Ovary (tissue), 7 donors: ENCODE measurements at regions not wholly inside any gene's neighbourhood (a gene's known extent, or its start where the extent isn't known, plus 50 kb on each side); places are given as distances from the start of the nearest gene placed in this dataset.

Source experiments
- DNase-seq, 5 donors: peaks; one replicate each; pipeline ENCODE4 v3.0.0-alpha.2; 2019 to 2020
- H3K27ac ChIP-seq, 2 donors: fragments of 200-600 bp; one replicate each; pipeline versions ENCODE4 v1.5.1 to v1.8.0; 2019 to 2022
- H3K27me3 ChIP-seq: fragments of 200-600 bp; one replicate; pipeline ENCODE4 v1.8.0; 2022
- H3K36me3 ChIP-seq: fragments of 200-600 bp; sonication (generic); one replicate; pipeline ENCODE4 v1.5.1; 2019
- H3K4me1 ChIP-seq: one replicate; pipeline ENCODE4 v1.8.1; 2013; ENCODE audit warnings: mild to moderate bottlenecking, moderate library complexity; ENCODE audit not compliant: insufficient read depth
- H3K4me3 ChIP-seq: fragments of 200-600 bp; sonication (generic); one replicate; pipeline ENCODE4 v1.5.1; 2017
- H3K9me3 ChIP-seq, 2 donors: fragments of 200-600 bp in 1 of 2; sonication (generic) in 1 of 2; one replicate each; pipeline versions ENCODE4 v1.5.1 to v1.8.1; 2013 to 2019; ENCODE audit warnings: mild to moderate bottlenecking in 1 of 2, moderate library complexity in 1 of 2
- CTCF ChIP-seq, 3 donors: fragments of 450-650 bp in 2 of 3; fragments of 200-600 bp in 1 of 3; IDR thresholded peaks; one replicate each; pipeline versions ENCODE4 v1.5.1 to v1.8.0; 2016 to 2022; ENCODE audit warnings: antibody characterized with exemption in 3 of 3, mild to moderate bottlenecking in 1 of 3
- EP300 ChIP-seq: sonication (generic); formaldehyde crosslinking; IDR thresholded peaks from one replicate; pipeline ENCODE4 v1.6.1; 2017; ENCODE audit warnings: antibody characterized with exemption
- POLR2A ChIP-seq: fragments of 450-650 bp; IDR thresholded peaks from one replicate; pipeline ENCODE4 v1.6.1; 2017; ENCODE audit warnings: antibody characterized with exemption, mild to moderate bottlenecking, moderate library complexity
- WGBS, 3 donors: extraction: QIAGEN DNeasy Blood & Tissue Kit in 1 of 3; methylation state at CpG; one replicate each; pipeline versions ENCODE4 v1.1.5 to v1.1.7; 2013 to 2017; 5-methylcytosine and 5-hydroxymethylcytosine counted together
- intact Hi-C, 4 donors: fragments of 100-400 bp; cut with DNase I; formaldehyde crosslinking; loops; one replicate each; pipeline versions ENCODE4 v1.11.0 to v1.15.1; 2022 to 2023
- donor health status: DM: no; HTN: no; CAD: no; lungs with moderate emphysema.
- donor health status: DM: no; HTN: no; CAD: no.
- donor health status: Bipolar disorder and iron deficiency.
- donor health status: DM: no; HTN: no; CAD: no.
- donor health status: DM: yes; HTN: yes; CAD: no.

DNA sequence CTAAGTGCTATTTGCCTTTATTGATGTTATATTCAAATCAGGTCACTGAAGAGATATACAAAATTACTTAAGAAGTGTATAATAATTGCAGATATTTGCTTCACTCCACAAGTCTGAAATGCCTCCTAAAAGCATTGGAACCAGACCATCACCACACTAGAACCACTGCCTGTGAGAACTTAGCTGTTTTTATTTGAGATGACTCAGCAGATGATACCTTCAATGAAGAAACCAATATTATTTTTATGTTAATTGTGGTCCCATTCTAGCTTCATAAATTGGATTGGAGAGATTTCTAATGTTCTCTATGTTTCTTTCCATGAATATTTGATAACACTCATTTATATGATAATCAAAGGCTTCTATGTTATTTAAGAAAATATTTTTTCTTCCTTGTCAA lies 740.6 kb downstream of the KCNT2 start:
- H3K4me3 ChIP-seq: no peak overlapping the region
- H3K27me3 ChIP-seq: no peaks in the 10 kb centered on the region
- H3K36me3 ChIP-seq: no peaks in the 10 kb centered on the region
- H3K9me3 ChIP-seq: no peaks in the 10 kb centered on the region
- no peaks in the 10 kb centered on the region for H3K4me1 ChIP-seq
- DNase-seq: no peak
- intact Hi-C loops: no loop called here
- TF ChIP-seq CTCF (IDR thresholded peaks at IDR 0.05): no peak
- no peak for TF ChIP-seq EP300
- TF ChIP-seq POLR2A: no peak
- no peak overlapping the region for H3K27ac ChIP-seq

- 65 to 73% (median 72%) methylated on average over 1 of the region's 1 CpG for WGBS, 3 donors
Observed at GRCh38 chr1:195866781-195867222, 741.4 kb downstream of the KCNT2 start.

DNA sequence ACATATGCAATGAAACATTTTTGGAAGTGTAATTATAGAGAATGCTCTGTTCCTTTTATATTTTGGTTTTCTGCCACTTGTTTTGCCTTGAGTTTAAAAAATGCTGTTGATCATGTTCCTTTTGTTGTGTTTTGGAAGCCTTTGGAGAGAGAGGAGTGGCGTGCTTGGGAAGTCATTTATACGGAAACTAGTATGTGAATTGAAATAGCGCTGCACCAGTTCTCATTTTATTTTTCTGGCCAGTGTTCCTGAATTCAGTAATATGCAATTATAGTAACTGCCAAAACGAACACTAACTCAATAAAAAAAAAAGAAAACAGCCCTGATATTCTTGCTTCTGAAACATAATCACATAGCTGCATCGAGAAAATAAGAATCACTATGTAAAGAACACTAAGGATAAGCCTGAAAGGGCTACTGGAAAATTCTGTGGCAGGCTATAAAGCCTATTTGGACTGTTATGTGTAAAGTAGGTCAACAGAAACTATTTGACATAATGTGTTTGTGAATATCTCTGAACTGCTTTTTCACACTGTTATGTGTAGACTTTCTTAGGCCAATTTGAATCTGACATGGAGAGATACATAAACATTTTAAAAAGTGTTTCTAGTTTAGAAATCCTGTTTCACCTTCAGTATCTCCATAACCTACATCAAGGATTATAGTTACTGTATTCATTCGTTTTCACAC lies 742.0 kb downstream of the KCNT2 start:
- H3K4me3 ChIP-seq: no peak overlapping the region
- no peak for DNase-seq
- no peak overlapping the region for H3K27ac ChIP-seq
- no peak for TF ChIP-seq POLR2A
- no peak for TF ChIP-seq CTCF (IDR thresholded peaks at IDR 0.05)
- no peak for TF ChIP-seq EP300
- no peaks in the 10 kb centered on the region for H3K36me3 ChIP-seq
- 14 to 25% (median 16%) methylated on average over 6 of the region's 6 CpGs for WGBS, 3 donors
- no peaks in the 10 kb centered on the region for H3K4me1 ChIP-seq
- intact Hi-C loops: no loop called here
- no peaks in the 10 kb centered on the region for H3K9me3 ChIP-seq
- H3K27me3 ChIP-seq: no peaks in the 10 kb centered on the region

More at GRCh38 chr1:195866781-195867222, 741.4 kb downstream of the KCNT2 start:
- intact Hi-C loops: no loop called here
- TF ChIP-seq EP300 (no peak), POLR2A (no peak), CTCF (IDR thresholded peaks at IDR 0.05) (no peak)
- Histone ChIP-seq H3K36me3 (no peaks in the 10 kb centered on the region), H3K4me3 (no peak overlapping the region), H3K9me3 (no peaks in the 10 kb centered on the region), H3K27me3 (no peaks in the 10 kb centered on the region), H3K27ac (no peak overlapping the region), H3K4me1 (no peaks in the 10 kb centered on the region)
- DNase-seq: no peak

DNA sequence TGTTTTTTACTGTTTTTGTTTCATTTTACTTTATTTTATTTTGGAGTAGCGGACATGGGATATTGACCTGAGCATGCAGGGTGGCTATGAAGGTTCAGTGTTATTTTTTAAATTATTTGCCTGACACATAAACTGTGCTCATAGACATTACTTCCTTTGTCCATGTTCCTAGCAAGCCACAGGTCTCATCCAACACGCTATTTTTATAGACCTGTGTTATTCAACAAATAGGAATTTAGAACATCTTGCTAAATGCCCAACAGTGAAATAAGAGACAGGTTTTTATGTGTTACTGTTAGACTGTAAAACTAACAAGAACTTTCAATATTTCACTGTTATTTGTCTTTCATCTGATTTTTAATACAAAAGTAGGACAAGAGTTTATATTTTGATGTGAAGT lies 756.4 kb downstream of the KCNT2 start:
- H3K9me3 ChIP-seq: no peaks in the 10 kb centered on the region
- H3K4me1 ChIP-seq: no peaks in the 10 kb centered on the region
- no peaks in the 10 kb centered on the region for H3K36me3 ChIP-seq
- H3K27me3 ChIP-seq: no peaks in the 10 kb centered on the region
- TF ChIP-seq EP300 (no peak), CTCF (IDR thresholded peaks at IDR 0.05) (no peak), POLR2A (no peak)
- H3K27ac ChIP-seq: no peak overlapping the region
- intact Hi-C loops: no loop called here
- WGBS, 3 donors: 80 to 85% (median 80%) methylated on average over 2 of the region's 2 CpGs
- H3K4me3 ChIP-seq: no peak overlapping the region
- no peak for DNase-seq
